SK-N-SH (cell line): ENCODE measurements at regions not wholly inside any gene's neighbourhood (a gene's known extent, or its start where the extent isn't known, plus 50 kb on each side); places are given as distances from the start of the nearest gene placed in this dataset.

Experiments
- CTCF ChIA-PET: fragments of 300-600, 350-600 bp; formaldehyde crosslinking; extraction: SDS; loops from one replicate; lab custom pipeline; 2021; lab: Yijun Ruan, JAX
- POLR2A ChIA-PET: fragments of 350-600 bp; sonication (Branson Sonifier 250); formaldehyde crosslinking; extraction: SDS; loops from one replicate; lab custom pipeline; 2020; ENCODE audit warnings: antibody characterized with exemption, inconsistent platforms; lab: Yijun Ruan, JAX
- DNase-seq: peaks from one replicate; pipeline ENCODE4 v3.0.0; 2012
- H2AFZ ChIP-seq: fragments of 200-600 bp; sonication (generic); 2 replicates; pipeline ENCODE4 v1.8.1; 2016; ENCODE audit warnings: antibody characterized with exemption, mild to moderate bottlenecking, low read depth
- H3F3A ChIP-seq: fragments of 200-600 bp; sonication (generic); replicated peaks from 2 replicates; pipeline ENCODE3; 2016; ENCODE audit warnings: antibody characterized with exemption, mild to moderate bottlenecking; ENCODE audit not compliant: insufficient read depth
- H3K27ac ChIP-seq, 2 experiments: fragments of 200-500 bp in 1 of 2; fragments of 200-600 bp in 1 of 2; sonication (Bioruptor generic) in 1 of 2; sonication (generic), shearing (Covaris generic) in 1 of 2; 2 replicates each; pipeline versions ENCODE4 v1.5.1 to v1.6.1; 2014 to 2016; ENCODE audit warnings: low read depth in 2 of 2, inconsistent platforms in 1 of 2, low read length in 1 of 2, mild to moderate bottlenecking in 1 of 2, mixed read lengths in 1 of 2
- H3K27me3 ChIP-seq: fragments of 200-600 bp; sonication (generic), shearing (Covaris generic); 2 replicates; pipeline ENCODE4 v1.6.1; 2016; ENCODE audit warnings: mixed run types; ENCODE audit not compliant: insufficient read depth
- H3K36me3 ChIP-seq, 2 experiments: fragments of 200-500 bp in 1 of 2; fragments of 200-600 bp in 1 of 2; sonication (Bioruptor generic) in 1 of 2; sonication (generic) in 1 of 2; replicated peaks in 1 of 2; 2 replicates each; pipeline versions ENCODE3 to v1.5.1; 2014 to 2016; ENCODE audit warnings: low read length in 1 of 2, mild to moderate bottlenecking in 1 of 2; ENCODE audit not compliant: insufficient read depth in 2 of 2, control insufficient read depth in 1 of 2
- H3K4me1 ChIP-seq, 2 experiments: fragments of 200-500 bp in 1 of 2; fragments of 200-600 bp in 1 of 2; sonication (Bioruptor generic) in 1 of 2; sonication (generic), shearing (Covaris generic) in 1 of 2; 2 replicates each; pipeline versions ENCODE4 v1.5.1 to v1.6.1; 2014 to 2016; ENCODE audit warnings: low read depth in 1 of 2, low read length in 1 of 2, mixed run types in 1 of 2; ENCODE audit not compliant: insufficient read depth in 2 of 2, control insufficient read depth in 1 of 2
- H3K4me2 ChIP-seq: fragments of 200-600 bp; sonication (generic), shearing (Covaris generic); 2 replicates; pipeline ENCODE4 v1.6.1; 2017; ENCODE audit warnings: mixed run types
- H3K4me3 ChIP-seq, 2 experiments: fragments of 200-500 bp in 1 of 2; fragments of 200-600 bp in 1 of 2; sonication (Bioruptor generic) in 1 of 2; sonication (generic), shearing (Covaris generic) in 1 of 2; 2 replicates each; pipeline versions ENCODE4 v1.5.1 to v1.8.1; 2014 to 2016; ENCODE audit warnings: low read depth in 2 of 2, inconsistent platforms in 1 of 2, low read length in 1 of 2, mild to moderate bottlenecking in 1 of 2, mixed read lengths in 1 of 2, moderate library complexity in 1 of 2
- H3K79me2 ChIP-seq: fragments of 200-600 bp; sonication (generic); 2 replicates; pipeline ENCODE4 v1.8.1; 2017; ENCODE audit warnings: mild to moderate bottlenecking; ENCODE audit not compliant: insufficient read depth
- H3K9ac ChIP-seq: fragments of 200-600 bp; sonication (generic); 2 replicates; pipeline ENCODE4 v1.6.1; 2017; ENCODE audit warnings: mixed run types
- H3K9me2 ChIP-seq: fragments of 200-600 bp; sonication (generic); 2 replicates; pipeline ENCODE4 v1.6.1; 2017; ENCODE audit warnings: mixed run types
- H3K9me3 ChIP-seq: fragments of 200-600 bp; sonication (generic); 2 replicates; pipeline ENCODE4 v1.6.1; 2017; ENCODE audit warnings: mixed run types, mild to moderate bottlenecking, moderate library complexity
- H4K20me1 ChIP-seq: fragments of 200-600 bp; sonication (generic); 2 replicates; pipeline ENCODE4 v1.6.1; 2017; ENCODE audit warnings: mild to moderate bottlenecking, mixed run types; ENCODE audit not compliant: insufficient read depth
- ELF1 ChIP-seq: IDR thresholded peaks from 2 replicates; pipeline ENCODE4 v1.4.0; 2012
- EZH2phosphoT487 ChIP-seq: fragments of 200-600 bp; sonication (generic); IDR thresholded peaks from 2 replicates; pipeline ENCODE4 v1.6.1; 2017; ENCODE audit warnings: low read depth, mixed run types, mild to moderate bottlenecking, antibody characterized with exemption, moderate library complexity, borderline replicate concordance
- FOSL2 ChIP-seq: IDR thresholded peaks from 2 replicates; pipeline ENCODE4 v1.4.0; 2012; ENCODE audit warnings: low read depth, mild to moderate bottlenecking, moderate library complexity, borderline replicate concordance
- FOXJ3 ChIP-seq: sonication (generic); formaldehyde crosslinking; IDR thresholded peaks from 2 replicates; pipeline ENCODE4 v1.5.1; 2020; ENCODE audit warnings: mild to moderate bottlenecking, missing genetic modification reagents
- MEF2A ChIP-seq: IDR thresholded peaks from 2 replicates; pipeline ENCODE4 v1.4.0; 2012; ENCODE audit warnings: low read depth, borderline replicate concordance
- MXI1 ChIP-seq: IDR thresholded peaks from 2 replicates; pipeline ENCODE4 v1.6.1; 2012; ENCODE audit warnings: mild to moderate bottlenecking, low read depth, low read length, improper control_type of control experiment
- POLR2AphosphoS5 ChIP-seq: IDR thresholded peaks from 2 replicates; pipeline ENCODE4 v1.6.1; 2012; ENCODE audit warnings: low read depth, low read length
- RXRA ChIP-seq: IDR thresholded peaks from 2 replicates; pipeline ENCODE4 v1.4.0; 2012; ENCODE audit warnings: low read depth, mild to moderate bottlenecking, borderline replicate concordance
- SIN3A ChIP-seq: IDR thresholded peaks from 2 replicates; pipeline ENCODE4 v1.6.1; 2012; ENCODE audit warnings: low read depth, mild to moderate bottlenecking, low read length, moderate library complexity, borderline replicate concordance
- TCF12 ChIP-seq: IDR thresholded peaks from 2 replicates; pipeline ENCODE4 v1.4.0; 2012
- TEAD4 ChIP-seq: IDR thresholded peaks from 2 replicates; pipeline ENCODE4 v1.4.0; 2012; ENCODE audit warnings: mild to moderate bottlenecking, borderline replicate concordance; ENCODE audit not compliant: insufficient read depth
- WGBS: methylation state at CpG from one replicate; pipeline ENCODE4 v1.1.6; 2017; ENCODE audit warnings: low lambda C conversion rate; 5-methylcytosine and 5-hydroxymethylcytosine counted together
- TF ChIP-seq, protein P1 (sequence below): IDR thresholded peaks from 2 replicates; pipeline ENCODE4 v1.4.0; 2012; ENCODE audit warnings: low read depth
- TF ChIP-seq, protein P2 (sequence below): IDR thresholded peaks from 2 replicates; pipeline ENCODE4 v1.4.0; 2012; ENCODE audit warnings: low read depth, borderline replicate concordance
- TF ChIP-seq, protein P3 (sequence below): fragments of 150-350 bp; IDR thresholded peaks from 2 replicates; pipeline ENCODE4 v1.6.1; 2017; ENCODE audit warnings: antibody characterized with exemption, low read length, low read depth, borderline replicate concordance
- TF ChIP-seq, protein P4 (sequence below): IDR thresholded peaks from 2 replicates; pipeline ENCODE4 v1.4.0; 2012; ENCODE audit warnings: low read depth, borderline replicate concordance

GRCh38 chr14:61631045-61631687 lies 64.1 kb upstream of the HIF1A start:
- Histone ChIP-seq H3K9me3 (no peaks in the 10 kb centered on the region), H2AFZ (no peak overlapping the region), H3K79me2 (no peaks in the 10 kb centered on the region), H3K4me3 (no peak overlapping the region), H3K4me1 (peaks cover 0 to 7% of the 10 kb centered on the region in 2 experiments; a peak in 2 of 4 replicates), H3K36me3 (no peaks in the 10 kb centered on the region), H3K9ac (no peak overlapping the region), H3K9me2 (no peaks in the 10 kb centered on the region), H3K27me3 (no peaks in the 10 kb centered on the region), H3K4me2 (no peak overlapping the region), H4K20me1 (no peaks in the 10 kb centered on the region), H3K27ac (no peak overlapping the region), H3F3A (no peaks in the 10 kb centered on the region)
- no peak for DNase-seq
- 86% methylated on average over 6 of the region's 6 CpGs for WGBS
- ChIA-PET CTCF (interaction anchor here (1.4 to 1.9 kb wide), 3 partner anchors 11 to 62 kb away, joined by 4 to 7 read pairs (median 6); no protein-coding TSS in a partner anchor), POLR2A (no interaction called here)
- TF ChIP-seq, protein P1, sequence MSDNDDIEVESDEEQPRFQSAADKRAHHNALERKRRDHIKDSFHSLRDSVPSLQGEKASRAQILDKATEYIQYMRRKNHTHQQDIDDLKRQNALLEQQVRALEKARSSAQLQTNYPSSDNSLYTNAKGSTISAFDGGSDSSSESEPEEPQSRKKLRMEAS: no peak
- TF ChIP-seq POLR2AphosphoS5 (no peak), EZH2phosphoT487 (no peak), FOXJ3 (no peak), MEF2A (no peak), TCF12 (no peak), ELF1 (no peak), TEAD4 (no peak), RXRA (no peak), MXI1 (no peak), FOSL2 (no peak), SIN3A (no peak)
- TF ChIP-seq, protein P2, sequence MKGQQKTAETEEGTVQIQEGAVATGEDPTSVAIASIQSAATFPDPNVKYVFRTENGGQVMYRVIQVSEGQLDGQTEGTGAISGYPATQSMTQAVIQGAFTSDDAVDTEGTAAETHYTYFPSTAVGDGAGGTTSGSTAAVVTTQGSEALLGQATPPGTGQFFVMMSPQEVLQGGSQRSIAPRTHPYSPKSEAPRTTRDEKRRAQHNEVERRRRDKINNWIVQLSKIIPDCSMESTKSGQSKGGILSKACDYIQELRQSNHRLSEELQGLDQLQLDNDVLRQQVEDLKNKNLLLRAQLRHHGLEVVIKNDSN: no peak
- TF ChIP-seq, protein P3, sequence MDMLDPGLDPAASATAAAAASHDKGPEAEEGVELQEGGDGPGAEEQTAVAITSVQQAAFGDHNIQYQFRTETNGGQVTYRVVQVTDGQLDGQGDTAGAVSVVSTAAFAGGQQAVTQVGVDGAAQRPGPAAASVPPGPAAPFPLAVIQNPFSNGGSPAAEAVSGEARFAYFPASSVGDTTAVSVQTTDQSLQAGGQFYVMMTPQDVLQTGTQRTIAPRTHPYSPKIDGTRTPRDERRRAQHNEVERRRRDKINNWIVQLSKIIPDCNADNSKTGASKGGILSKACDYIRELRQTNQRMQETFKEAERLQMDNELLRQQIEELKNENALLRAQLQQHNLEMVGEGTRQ: no peak
- TF ChIP-seq, protein P4, sequence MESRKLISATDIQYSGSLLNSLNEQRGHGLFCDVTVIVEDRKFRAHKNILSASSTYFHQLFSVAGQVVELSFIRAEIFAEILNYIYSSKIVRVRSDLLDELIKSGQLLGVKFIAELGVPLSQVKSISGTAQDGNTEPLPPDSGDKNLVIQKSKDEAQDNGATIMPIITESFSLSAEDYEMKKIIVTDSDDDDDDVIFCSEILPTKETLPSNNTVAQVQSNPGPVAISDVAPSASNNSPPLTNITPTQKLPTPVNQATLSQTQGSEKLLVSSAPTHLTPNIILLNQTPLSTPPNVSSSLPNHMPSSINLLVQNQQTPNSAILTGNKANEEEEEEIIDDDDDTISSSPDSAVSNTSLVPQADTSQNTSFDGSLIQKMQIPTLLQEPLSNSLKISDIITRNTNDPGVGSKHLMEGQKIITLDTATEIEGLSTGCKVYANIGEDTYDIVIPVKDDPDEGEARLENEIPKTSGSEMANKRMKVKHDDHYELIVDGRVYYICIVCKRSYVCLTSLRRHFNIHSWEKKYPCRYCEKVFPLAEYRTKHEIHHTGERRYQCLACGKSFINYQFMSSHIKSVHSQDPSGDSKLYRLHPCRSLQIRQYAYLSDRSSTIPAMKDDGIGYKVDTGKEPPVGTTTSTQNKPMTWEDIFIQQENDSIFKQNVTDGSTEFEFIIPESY: no peak
